HFFc6 (cell line): ENCODE measurements at regions not wholly inside any gene's neighbourhood (a gene's known extent, or its start where the extent isn't known, plus 50 kb on each side); places are given as distances from the start of the nearest gene placed in this dataset.

Source experiments
- DNase-seq: peaks from one replicate; pipeline ENCODE4 v3.0.0-alpha.2; 2018
- H3K27ac Mint-ChIP-seq: 2 replicates; pipeline ENCODE4 v1.8.0; 2020; ENCODE audit warnings: mild to moderate bottlenecking, mixed read lengths
- H3K27me3 Mint-ChIP-seq: 2 replicates; pipeline ENCODE4 v1.8.0; 2021; ENCODE audit warnings: mild to moderate bottlenecking, moderate library complexity, mixed read lengths; ENCODE audit not compliant: insufficient read depth
- H3K36me3 Mint-ChIP-seq: 2 replicates; pipeline ENCODE4 v1.8.0; 2021; ENCODE audit warnings: low read depth, mixed read lengths
- H3K4me1 Mint-ChIP-seq: 2 replicates; pipeline ENCODE4 v1.8.0; 2020; ENCODE audit warnings: low read depth, mixed read lengths
- H3K4me3 Mint-ChIP-seq: 2 replicates; pipeline ENCODE4 v1.8.0; 2020; ENCODE audit warnings: mild to moderate bottlenecking, moderate library complexity, mixed read lengths
- H3K9me3 Mint-ChIP-seq: 2 replicates; pipeline ENCODE4 v1.8.0; 2020; ENCODE audit warnings: mild to moderate bottlenecking, mixed read lengths
- CTCF ChIP-seq: fragments of 200-600 bp; sonication (generic); IDR thresholded peaks from 2 replicates; pipeline ENCODE4 v1.5.0; 2021; ENCODE audit warnings: antibody characterized with exemption, mild to moderate bottlenecking

DNA sequence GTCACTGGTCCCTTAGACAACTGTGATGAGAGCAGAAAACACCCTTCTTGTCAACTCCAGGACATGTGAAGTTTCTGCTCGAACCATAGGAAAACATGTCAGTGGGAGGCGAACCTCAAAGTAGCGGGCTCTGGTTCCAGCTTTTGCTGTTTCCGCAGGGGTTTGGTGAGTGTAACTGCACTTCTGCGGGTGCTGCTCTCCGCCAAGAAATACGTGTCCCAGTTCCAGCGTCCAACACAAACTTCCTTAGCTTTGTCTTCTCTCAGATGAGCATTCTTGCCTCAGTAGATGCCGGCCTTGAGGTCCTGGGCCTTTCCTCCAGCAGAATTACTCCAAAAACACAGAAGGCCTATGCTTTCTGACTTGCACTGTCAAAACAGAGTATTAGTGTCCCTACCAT is 156.3 kb downstream of the FNDC1 start:
- no peaks in the 10 kb centered on the region; the same call in 1 of the 2 replicates for H3K27me3 Mint-ChIP-seq
- no peak overlapping the region for H3K4me3 Mint-ChIP-seq
- no peak overlapping the region for H3K27ac Mint-ChIP-seq
- H3K4me1 Mint-ChIP-seq, result no peaks in the 10 kb centered on the region
- H3K9me3 Mint-ChIP-seq, result peaks cover 20% of the 10 kb centered on the region
- no peak for DNase-seq
- no peak for TF ChIP-seq CTCF
- no peaks in the 10 kb centered on the region for H3K36me3 Mint-ChIP-seq

- Mint-ChIP-seq H3K4me1 (no peaks in the 10 kb centered on the region), H3K27me3 (no peaks in the 10 kb centered on the region; the same call in 1 of the 2 replicates), H3K27ac (no peak overlapping the region), H3K36me3 (no peaks in the 10 kb centered on the region), H3K9me3 (peaks cover 20% of the 10 kb centered on the region), H3K4me3 (no peak overlapping the region)
- no peak for DNase-seq
- no peak for TF ChIP-seq CTCF
Measured at GRCh38 chr6:159324596-159324995, 155.4 kb downstream of the FNDC1 start.
